ENCODE measurements at regions not wholly inside any gene's neighbourhood (a gene's known extent, or its start where the extent isn't known, plus 50 kb on each side); places are given as distances from the start of the nearest gene placed in this dataset.
"Not testable (repeated sequence)": the region's sequence is repeated elsewhere in the genome, so short reads cannot be mapped to it uniquely, and the experiment has no call there.

GRCh38 chr7:150134451-150134850 is 188.7 kb upstream of the LRRC61 start:
- not testable (repeated sequence) for TF ChIP-seq ZNF609 (CRISPR knock-in tag; IDR thresholded peaks at IDR 0.05; ENCODE audit: borderline replicate concordance); ZNF143 (CRISPR knock-in tag; IDR thresholded peaks at IDR 0.05); ZNF275 (CRISPR knock-in tag; IDR thresholded peaks at IDR 0.05; ENCODE audit: borderline replicate concordance); CEBPB (IDR thresholded peaks at IDR 0.05; ENCODE audit: borderline replicate concordance, low read depth, low read length); STAT6 (CRISPR knock-in tag; IDR thresholded peaks at IDR 0.05; ENCODE audit: borderline replicate concordance); RBM39 (IDR thresholded peaks at IDR 0.05; ENCODE audit: low read depth, low read length, poor library complexity, severe bottlenecking); RBM22 (optimal IDR thresholded peaks at IDR 0.05; ENCODE audit: low read length); CTCF (CRISPR knock-in tag; IDR thresholded peaks at IDR 0.05); EZH2 (conservative IDR thresholded peaks at IDR 0.05; ENCODE audit: low read depth, low read length); IKZF5 (CRISPR knock-in tag; IDR thresholded peaks at IDR 0.05); POGK (CRISPR knock-in tag; conservative IDR thresholded peaks at IDR 0.05); GABPA (IDR thresholded peaks at IDR 0.05; ENCODE audit: low read depth, low read length); GABPA (CRISPR knock-in tag; IDR thresholded peaks at IDR 0.05; ENCODE audit: low read depth); ZBTB8A (CRISPR knock-in tag; IDR thresholded peaks at IDR 0.05; ENCODE audit: borderline replicate concordance, low read depth); POLR2AphosphoS5 (IDR thresholded peaks at IDR 0.05; ENCODE audit: low read depth, low read length)
